HEK293 (cell line): ENCODE measurements at regions not wholly inside any gene's neighbourhood (a gene's known extent, or its start where the extent isn't known, plus 50 kb on each side); places are given as distances from the start of the nearest gene placed in this dataset.

Source experiments
- CTCF ChIA-PET: fragments of 350-600 bp; formaldehyde crosslinking; extraction: SDS; loops from one replicate; lab custom pipeline; 2021; ENCODE audit warnings: antibody characterized with exemption; lab: Yijun Ruan, JAX
- POLR2A ChIA-PET: fragments of 300-600 bp; formaldehyde crosslinking; extraction: SDS; loops from one replicate; lab custom pipeline; 2020; ENCODE audit warnings: antibody characterized with exemption, inconsistent platforms; lab: Yijun Ruan, JAX
- H3K27ac ChIP-seq: fragments of 200-500 bp; sonication (Bioruptor generic); 2 replicates; pipeline ENCODE4 v1.5.1; 2014; ENCODE audit warnings: low read depth, low read length, control low read depth, inconsistent platforms; ENCODE audit errors: extremely low read depth
- H3K36me3 ChIP-seq, 2 experiments: fragments of 200-500 bp in 1 of 2; sonication (Bioruptor generic) in 1 of 2; 1 replicate in 1 of 2; 2 replicates in 1 of 2; pipeline ENCODE4 v1.5.1; 2014 to 2017; ENCODE audit warnings: inconsistent platforms in 2 of 2, low read length in 2 of 2; ENCODE audit not compliant: control insufficient read depth in 2 of 2, insufficient read depth in 1 of 2
- H3K4me1 ChIP-seq: fragments of 200-500 bp; sonication (Bioruptor generic); 2 replicates; pipeline ENCODE4 v1.5.1; 2014; ENCODE audit warnings: mild to moderate bottlenecking, low read length, inconsistent platforms; ENCODE audit not compliant: control insufficient read depth, insufficient read depth
- H3K4me3 ChIP-seq: 2 replicates; pipeline ENCODE4 v1.5.1; 2011; ENCODE audit warnings: low read depth, mild to moderate bottlenecking, control low read depth, low read length, moderate library complexity
- H3K9me3 ChIP-seq: fragments of 200-500 bp; sonication (Bioruptor generic); 2 replicates; pipeline ENCODE4 v1.5.1; 2014; ENCODE audit warnings: low read depth, low read length, inconsistent platforms; ENCODE audit not compliant: control insufficient read depth, insufficient read depth
- AEBP2 ChIP-seq: fragments of 450-650 bp; formaldehyde crosslinking; IDR thresholded peaks from 2 replicates; pipeline ENCODE4 v1.5.1; 2016; ENCODE audit warnings: missing biosample characterization, missing genetic modification characterization, borderline replicate concordance
- GLIS1 ChIP-seq: fragments of 450-650 bp; formaldehyde crosslinking; IDR thresholded peaks from 2 replicates; pipeline ENCODE4 v1.5.1; 2016; ENCODE audit warnings: missing biosample characterization, missing genetic modification characterization
- HOXD13 ChIP-seq: sonication (generic); formaldehyde crosslinking; IDR thresholded peaks from 2 replicates; pipeline ENCODE4 v1.8.0; 2022; ENCODE audit warnings: missing genetic modification reagents, borderline replicate concordance
- IKZF3 ChIP-seq: fragments of 450-650 bp; IDR thresholded peaks from 2 replicates; pipeline ENCODE4 v1.5.0; 2018; ENCODE audit warnings: missing biosample characterization, mild to moderate bottlenecking, missing genetic modification characterization, moderate library complexity
- MEIS1 ChIP-seq: sonication (generic); formaldehyde crosslinking; IDR thresholded peaks from 2 replicates; pipeline ENCODE4 v1.8.1; 2022; ENCODE audit warnings: missing genetic modification reagents, mild to moderate bottlenecking, borderline replicate concordance
- MYNN ChIP-seq: fragments of 450-650 bp; formaldehyde crosslinking; IDR thresholded peaks from 2 replicates; pipeline ENCODE4 v1.5.1; 2016; ENCODE audit warnings: missing biosample characterization, missing genetic modification characterization, borderline replicate concordance
- MZF1 ChIP-seq: fragments of 450-650 bp; formaldehyde crosslinking; IDR thresholded peaks from 2 replicates; pipeline ENCODE4 v1.5.1; 2017; ENCODE audit warnings: missing biosample characterization, missing genetic modification characterization, borderline replicate concordance
- SCRT2 ChIP-seq: fragments of 450-650 bp; formaldehyde crosslinking; IDR thresholded peaks from 2 replicates; pipeline ENCODE4 v1.5.1; 2016; ENCODE audit warnings: missing biosample characterization, missing genetic modification characterization
- ZNF19 ChIP-seq: fragments of 450-650 bp; formaldehyde crosslinking; IDR thresholded peaks from 2 replicates; pipeline ENCODE4; 2016; ENCODE audit warnings: missing biosample characterization, missing genetic modification characterization, low read depth
- ZNF214 ChIP-seq: fragments of 450-650 bp; formaldehyde crosslinking; IDR thresholded peaks from 2 replicates; pipeline ENCODE4 v1.5.1; 2017; ENCODE audit warnings: missing biosample characterization, mild to moderate bottlenecking, missing genetic modification characterization, borderline replicate concordance
- ZNF266 ChIP-seq: fragments of 450-650 bp; formaldehyde crosslinking; IDR thresholded peaks from 2 replicates; pipeline ENCODE4 v1.5.1; 2016; ENCODE audit warnings: missing biosample characterization, missing genetic modification characterization, low read depth
- ZNF341 ChIP-seq: fragments of 450-650 bp; formaldehyde crosslinking; IDR thresholded peaks from 2 replicates; pipeline ENCODE4; 2016; ENCODE audit warnings: low read depth, missing biosample characterization, missing genetic modification characterization
- ZNF501 ChIP-seq: fragments of 450-650 bp; formaldehyde crosslinking; IDR thresholded peaks from 2 replicates; pipeline ENCODE4 v1.5.1; 2016; ENCODE audit warnings: missing biosample characterization, missing genetic modification characterization
- ZNF529 ChIP-seq: fragments of 450-650 bp; formaldehyde crosslinking; IDR thresholded peaks from 2 replicates; pipeline ENCODE4 v1.5.1; 2017; ENCODE audit warnings: missing genetic modification characterization, missing biosample characterization; ENCODE audit not compliant: insufficient replicate concordance
- ZNF549 ChIP-seq: fragments of 450-650 bp; IDR thresholded peaks from 2 replicates; pipeline ENCODE4 v1.5.1; 2018; ENCODE audit warnings: missing biosample characterization, missing genetic modification characterization, mild to moderate bottlenecking, inconsistent platforms, moderate library complexity
- ZNF558 ChIP-seq: fragments of 450-650 bp; formaldehyde crosslinking; IDR thresholded peaks from 2 replicates; pipeline ENCODE4 v1.5.1; 2016; ENCODE audit warnings: missing biosample characterization, missing genetic modification characterization
- ZNF639 ChIP-seq: fragments of 450-650 bp; formaldehyde crosslinking; IDR thresholded peaks from 2 replicates; pipeline ENCODE4 v1.5.1; 2016; ENCODE audit warnings: missing biosample characterization, missing genetic modification characterization
- ZNF704 ChIP-seq: fragments of 450-650 bp; formaldehyde crosslinking; IDR thresholded peaks from 2 replicates; pipeline ENCODE4 v1.5.1; 2016; ENCODE audit warnings: missing biosample characterization, missing genetic modification characterization
- ZSCAN4 ChIP-seq: fragments of 450-650 bp; formaldehyde crosslinking; IDR thresholded peaks from 2 replicates; pipeline ENCODE4 v1.5.1; 2017; ENCODE audit warnings: missing biosample characterization, missing genetic modification characterization

- TF ChIP-seq ZNF266 (tag by site-specific recombination) (no peak), ZNF549 (no peak), ZNF558 (no peak), ZNF704 (tag by site-specific recombination) (no peak)
Measured at GRCh38 chr4:111807576-111807975, 337.7 kb upstream of the FAM241A start (continued).

- H3K27ac ChIP-seq = no peak overlapping the region
- no peaks in the 10 kb centered on the region for H3K9me3 ChIP-seq
- H3K4me1 ChIP-seq = no peaks in the 10 kb centered on the region
- no peak for TF ChIP-seq ZNF266 (tag by site-specific recombination)
- TF ChIP-seq ZNF501 (tag by site-specific recombination) = no peak
- TF ChIP-seq HOXD13 (CRISPR knock-in tag) = no peak
- TF ChIP-seq IKZF3 (tag by site-specific recombination) = no peak
- no peak for TF ChIP-seq ZNF341 (tag by site-specific recombination)
- no peak for TF ChIP-seq ZNF214 (tag by site-specific recombination)
- TF ChIP-seq, all 188 proteins: peak for 0
- Histone ChIP-seq H3K36me3 (no peaks in the 10 kb centered on the region), H3K4me3 (no peak overlapping the region)
- ChIA-PET CTCF (interaction anchor here (0.5 kb wide), 1 partner anchor 144 kb away, joined by 7 read pairs; no protein-coding TSS in a partner anchor), POLR2A (no interaction called here)
Measured at GRCh38 chr4:111808174-111808573, 337.1 kb upstream of the FAM241A start.

- CTCF ChIA-PET = no interaction called here
- no peaks in the 10 kb centered on the region for H3K36me3 ChIP-seq
- no peak overlapping the region for H3K4me3 ChIP-seq
- POLR2A ChIA-PET = no interaction called here
- TF ChIP-seq HOXD13 (CRISPR knock-in tag) (no peak), ZSCAN4 (tag by site-specific recombination) (no peak), ZNF639 (no peak), IKZF3 (tag by site-specific recombination) (no peak), ZNF529 (tag by site-specific recombination) (no peak), ZNF19 (no peak), AEBP2 (tag by site-specific recombination) (no peak), MZF1 (tag by site-specific recombination) (no peak), SCRT2 (tag by site-specific recombination) (no peak), MEIS1 (CRISPR knock-in tag) (no peak), MYNN (no peak), GLIS1 (tag by site-specific recombination) (no peak)
- TF ChIP-seq, all 188 proteins: peak for 0
- Histone ChIP-seq H3K27ac (no peak overlapping the region), H3K4me1 (no peaks in the 10 kb centered on the region), H3K9me3 (no peaks in the 10 kb centered on the region)
Measured at GRCh38 chr4:111811661-111812060, 333.6 kb upstream of the FAM241A start.
